Endodermal cell (in vitro differentiated cells): ENCODE measurements at regions not wholly inside any gene's neighbourhood (a gene's known extent, or its start where the extent isn't known, plus 50 kb on each side); places are given as distances from the start of the nearest gene placed in this dataset.

Experiments used
- DNase-seq: peaks from one replicate; pipeline ENCODE4 v3.0.0-alpha.2; 2017
- H3K27ac ChIP-seq: 2 replicates; pipeline ENCODE4 v1.5.1; 2013; ENCODE audit warnings: mild to moderate bottlenecking, low read depth, low read length, moderate library complexity
- H3K27me3 ChIP-seq: 2 replicates; pipeline ENCODE4 v1.6.1; 2013; ENCODE audit warnings: mild to moderate bottlenecking, low read length, moderate library complexity; ENCODE audit not compliant: insufficient read depth, control insufficient read depth, poor library complexity, severe bottlenecking
- H3K36me3 ChIP-seq: 2 replicates; pipeline ENCODE4 v1.7.0; 2013; ENCODE audit warnings: mild to moderate bottlenecking, low read length, moderate library complexity; ENCODE audit not compliant: control insufficient read depth, insufficient read depth
- H3K4me1 ChIP-seq: one replicate; pipeline ENCODE4 v1.7.0; 2013; ENCODE audit warnings: low read length; ENCODE audit not compliant: control insufficient read depth, insufficient read depth
- H3K4me3 ChIP-seq: 2 replicates; pipeline ENCODE4 v1.5.1; 2013; ENCODE audit warnings: mild to moderate bottlenecking, low read length, moderate library complexity
- H3K9ac ChIP-seq: 2 replicates; pipeline ENCODE4 v1.6.1; 2013; ENCODE audit warnings: mild to moderate bottlenecking, low read length, moderate library complexity; ENCODE audit not compliant: poor library complexity, severe bottlenecking; ENCODE audit errors: extremely low read depth
- H3K9me3 ChIP-seq: 2 replicates; pipeline ENCODE4 v1.6.1; 2013; ENCODE audit warnings: mild to moderate bottlenecking, low read length, moderate library complexity; ENCODE audit not compliant: control insufficient read depth
- H3K27ac Mint-ChIP-seq: 2 replicates; pipeline ENCODE4 v1.8.0; 2020; ENCODE audit warnings: mixed read lengths
- H3K27me3 Mint-ChIP-seq: 2 replicates; pipeline ENCODE4 v1.8.0; 2021; ENCODE audit warnings: mild to moderate bottlenecking, mixed read lengths; ENCODE audit not compliant: insufficient read depth
- H3K36me3 Mint-ChIP-seq: 2 replicates; pipeline ENCODE4 v1.8.0; 2020; ENCODE audit warnings: low read depth, mixed read lengths
- H3K4me1 Mint-ChIP-seq: 2 replicates; pipeline ENCODE4 v1.8.0; 2020; ENCODE audit warnings: mixed read lengths
- H3K4me3 Mint-ChIP-seq: 2 replicates; pipeline ENCODE4 v1.8.0; 2020; ENCODE audit warnings: mild to moderate bottlenecking, moderate library complexity, mixed read lengths
- H3K9me3 Mint-ChIP-seq: 2 replicates; pipeline ENCODE4 v1.8.0; 2020; ENCODE audit warnings: mild to moderate bottlenecking, mixed read lengths
- WGBS, 2 experiments: methylation state at CpG; one replicate each; pipeline versions ENCODE4 v1.1.5 to v1.1.7; 2013; ENCODE audit warnings: missing lambda C conversion rate in 2 of 2, mixed read lengths in 1 of 2; ENCODE audit not compliant: insufficient coverage in 1 of 2, insufficient read length in 1 of 2; 5-methylcytosine and 5-hydroxymethylcytosine counted together
- TF ChIP-seq, protein P1 (sequence below): fragments of 200-600 bp; sonication (generic); conservative IDR thresholded peaks from 2 replicates; pipeline ENCODE4 v1.5.0; 2021; ENCODE audit warnings: antibody characterized with exemption, mild to moderate bottlenecking

DNA sequence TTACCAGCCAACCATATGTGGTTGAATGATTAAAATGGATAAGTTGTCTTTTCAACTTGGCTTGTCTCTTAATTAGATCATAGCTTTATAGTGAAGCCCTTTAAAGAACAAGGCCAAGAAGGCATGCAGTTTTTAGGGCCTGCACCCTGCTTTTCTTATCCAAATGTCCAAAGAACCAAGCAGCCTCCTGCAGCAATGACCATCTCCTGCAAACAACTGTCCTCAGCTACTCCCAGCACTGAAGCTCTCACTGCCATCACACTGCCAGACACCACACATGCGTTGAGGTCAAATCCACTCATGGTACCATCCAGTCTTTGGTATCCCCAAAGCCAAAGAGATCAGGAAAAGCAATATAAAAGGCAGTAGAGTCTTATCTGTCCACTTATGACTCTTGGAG is 210.3 kb downstream of the ACTR3B start:
- H3K27me3 ChIP-seq = no peaks in the 10 kb centered on the region
- no peaks in the 10 kb centered on the region for H3K36me3 ChIP-seq
- Mint-ChIP-seq H3K36me3 (peaks cover 6% of the 10 kb centered on the region), H3K27ac (peak overlapping the region; percentile 59), H3K4me3 (no peak overlapping the region), H3K27me3 (no peaks in the 10 kb centered on the region), H3K4me1 (peaks cover 18% of the 10 kb centered on the region), H3K9me3 (peaks cover 48% of the 10 kb centered on the region)
- no peak overlapping the region for H3K27ac ChIP-seq
- peak overlapping the region; percentile 70 for H3K4me3 ChIP-seq
- 61 to 63% methylated on average over 1 of the region's 1 CpG for whole genome bisulfite sequencing, 2 experiments
- H3K4me1 ChIP-seq = peaks cover 4% of the 10 kb centered on the region
- no peak overlapping the region for H3K9ac ChIP-seq
- DNase-seq = no peak
- TF ChIP-seq, protein P1, sequence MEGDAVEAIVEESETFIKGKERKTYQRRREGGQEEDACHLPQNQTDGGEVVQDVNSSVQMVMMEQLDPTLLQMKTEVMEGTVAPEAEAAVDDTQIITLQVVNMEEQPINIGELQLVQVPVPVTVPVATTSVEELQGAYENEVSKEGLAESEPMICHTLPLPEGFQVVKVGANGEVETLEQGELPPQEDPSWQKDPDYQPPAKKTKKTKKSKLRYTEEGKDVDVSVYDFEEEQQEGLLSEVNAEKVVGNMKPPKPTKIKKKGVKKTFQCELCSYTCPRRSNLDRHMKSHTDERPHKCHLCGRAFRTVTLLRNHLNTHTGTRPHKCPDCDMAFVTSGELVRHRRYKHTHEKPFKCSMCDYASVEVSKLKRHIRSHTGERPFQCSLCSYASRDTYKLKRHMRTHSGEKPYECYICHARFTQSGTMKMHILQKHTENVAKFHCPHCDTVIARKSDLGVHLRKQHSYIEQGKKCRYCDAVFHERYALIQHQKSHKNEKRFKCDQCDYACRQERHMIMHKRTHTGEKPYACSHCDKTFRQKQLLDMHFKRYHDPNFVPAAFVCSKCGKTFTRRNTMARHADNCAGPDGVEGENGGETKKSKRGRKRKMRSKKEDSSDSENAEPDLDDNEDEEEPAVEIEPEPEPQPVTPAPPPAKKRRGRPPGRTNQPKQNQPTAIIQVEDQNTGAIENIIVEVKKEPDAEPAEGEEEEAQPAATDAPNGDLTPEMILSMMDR = no peak
- H3K9me3 ChIP-seq = peaks cover 55% of the 10 kb centered on the region

DNA sequence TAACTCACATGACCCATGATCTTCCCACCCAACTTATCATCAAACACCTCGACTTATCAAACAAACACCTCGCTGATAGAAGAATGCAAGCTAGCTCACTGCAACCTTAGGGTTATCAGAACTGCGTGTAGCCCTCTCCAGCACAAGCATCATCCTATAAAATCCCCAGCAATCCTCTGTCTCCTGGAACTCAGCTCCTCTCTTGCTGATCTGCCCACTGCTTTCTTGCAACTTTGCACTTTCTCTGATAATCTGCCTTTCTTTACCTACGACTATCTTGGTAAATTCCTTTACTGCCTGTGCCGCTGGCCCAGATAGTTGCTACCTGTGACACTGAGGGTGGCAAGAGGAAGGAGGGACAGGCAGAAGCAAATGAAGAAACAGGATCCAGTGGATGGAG is 210.9 kb downstream of the ACTR3B start:
- no peaks in the 10 kb centered on the region for H3K27me3 ChIP-seq
- peaks cover 48% of the 10 kb centered on the region for H3K9me3 Mint-ChIP-seq
- DNase-seq = no peak
- H3K27ac ChIP-seq = no peak overlapping the region
- H3K4me3 ChIP-seq = peak overlapping the region; percentile 70
- H3K27ac Mint-ChIP-seq = no peak overlapping the region
- H3K36me3 ChIP-seq = no peaks in the 10 kb centered on the region
- H3K36me3 Mint-ChIP-seq = peaks cover 6% of the 10 kb centered on the region
- H3K9ac ChIP-seq = no peak overlapping the region
- no peak overlapping the region for H3K4me3 Mint-ChIP-seq
- H3K27me3 Mint-ChIP-seq = no peaks in the 10 kb centered on the region
- peaks cover 55% of the 10 kb centered on the region for H3K9me3 ChIP-seq
- 91 to 92% methylated on average over 5 of the region's 5 CpGs for WGBS, 2 experiments
- H3K4me1 Mint-ChIP-seq = peaks cover 18% of the 10 kb centered on the region
- H3K4me1 ChIP-seq = peaks cover 4% of the 10 kb centered on the region
- TF ChIP-seq, protein P1 = no peak

DNA sequence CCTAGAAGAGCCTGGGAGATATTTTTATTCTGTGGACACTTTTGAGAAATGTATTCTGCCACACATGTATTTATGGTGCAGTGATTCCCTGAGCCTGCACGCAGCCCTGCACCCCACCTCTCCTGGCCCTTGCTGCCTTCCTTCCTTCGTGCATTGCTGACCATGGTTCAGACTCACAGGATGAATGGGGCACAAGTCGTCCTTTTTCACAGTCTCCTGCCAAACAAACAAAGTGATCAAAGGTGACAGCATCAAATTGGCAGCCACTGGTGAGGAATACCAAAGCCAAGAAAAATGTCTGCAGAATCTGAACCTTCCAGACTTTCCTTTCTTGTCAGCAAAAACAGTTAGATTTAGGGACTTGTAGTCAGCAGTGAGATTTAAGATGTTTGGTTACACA is 215.0 kb downstream of the ACTR3B start:
- Histone ChIP-seq H3K9me3 (peaks cover 63% of the 10 kb centered on the region), H3K27ac (no peak overlapping the region), H3K36me3 (no peaks in the 10 kb centered on the region), H3K27me3 (no peaks in the 10 kb centered on the region), H3K9ac (no peak overlapping the region), H3K4me1 (peaks cover 4% of the 10 kb centered on the region), H3K4me3 (peak overlapping the region; percentile 41)
- H3K27ac Mint-ChIP-seq = no peak overlapping the region
- no peak for DNase-seq
- 38 to 59% methylated on average over 3 of the region's 3 CpGs for WGBS, 2 experiments
- H3K4me3 Mint-ChIP-seq = no peak overlapping the region
- H3K4me1 Mint-ChIP-seq = peaks cover 19% of the 10 kb centered on the region
- H3K9me3 Mint-ChIP-seq = peaks cover 61% of the 10 kb centered on the region
- H3K27me3 Mint-ChIP-seq = no peaks in the 10 kb centered on the region
- peaks cover 6% of the 10 kb centered on the region for H3K36me3 Mint-ChIP-seq
- TF ChIP-seq, protein P1 = no peak
